Activated CD8-positive, alpha-beta memory T cell treated with anti-CD3 and anti-CD28 coated beads for 48 hours (primary cell): ENCODE measurements at regions not wholly inside any gene's neighbourhood (a gene's known extent, or its start where the extent isn't known, plus 50 kb on each side); places are given as distances from the start of the nearest gene placed in this dataset.
"Not testable (repeated sequence)": the region's sequence is repeated elsewhere in the genome, so short reads cannot be mapped to it uniquely, and the experiment has no call there.

Experiments used
- DNase-seq, 3 experiments: peaks; one replicate each; pipeline ENCODE4 v3.0.0-alpha.2; 2020; ENCODE audit warnings: low read depth in 2 of 3, low spot score in 2 of 3

- no peak for DNase-seq
Measured at GRCh38 chr12:75874441-75874840, 157.1 kb downstream of the PHLDA1 start.

- DNase-seq, result no peak
Measured at GRCh38 chr12:75872762-75873161, 158.8 kb downstream of the PHLDA1 start.

- DNase-seq, result no peak
Measured at GRCh38 chr12:75870878-75871277, 160.7 kb downstream of the PHLDA1 start.

DNA sequence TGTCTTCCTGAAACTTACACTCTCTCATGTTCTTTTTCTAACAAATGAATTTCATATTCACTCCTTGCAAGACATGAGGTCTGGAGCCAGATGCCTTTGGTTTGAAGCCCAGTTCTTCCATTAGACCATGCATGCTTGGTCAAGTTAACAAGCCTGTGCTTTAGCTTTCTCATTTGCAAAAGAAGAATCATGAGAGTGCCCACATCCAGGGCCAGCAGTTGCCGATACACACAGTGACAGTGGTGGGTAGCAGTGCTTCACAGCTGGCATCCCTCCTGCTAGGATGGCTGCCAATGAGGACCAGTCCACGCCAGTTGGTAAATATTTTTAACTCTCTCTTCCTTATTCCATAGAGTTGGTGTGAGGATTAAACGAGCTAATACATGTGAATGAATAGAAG lies 163.1 kb downstream of the PHLDA1 start:
- no peak for DNase-seq

DNA sequence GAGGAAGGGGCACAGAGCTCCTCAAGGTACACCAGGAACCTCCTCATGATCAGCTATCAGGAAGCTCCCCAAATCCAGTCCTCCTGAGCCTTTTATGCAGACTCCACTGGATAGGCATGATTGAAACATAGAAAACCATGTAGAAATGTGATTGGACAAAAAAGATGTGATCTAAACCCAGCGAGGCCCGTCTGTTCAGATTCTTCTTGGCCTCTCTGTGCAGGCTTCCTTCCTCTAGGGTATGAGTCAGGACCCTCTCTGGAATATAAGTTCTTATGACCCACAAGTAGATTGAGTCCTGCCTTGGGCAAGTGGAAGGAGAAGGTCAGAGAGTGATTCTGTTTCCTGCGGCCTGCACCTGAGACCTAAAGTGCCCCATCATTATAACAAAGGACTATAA lies 166.3 kb downstream of the PHLDA1 start:
- no peak for DNase-seq

DNA sequence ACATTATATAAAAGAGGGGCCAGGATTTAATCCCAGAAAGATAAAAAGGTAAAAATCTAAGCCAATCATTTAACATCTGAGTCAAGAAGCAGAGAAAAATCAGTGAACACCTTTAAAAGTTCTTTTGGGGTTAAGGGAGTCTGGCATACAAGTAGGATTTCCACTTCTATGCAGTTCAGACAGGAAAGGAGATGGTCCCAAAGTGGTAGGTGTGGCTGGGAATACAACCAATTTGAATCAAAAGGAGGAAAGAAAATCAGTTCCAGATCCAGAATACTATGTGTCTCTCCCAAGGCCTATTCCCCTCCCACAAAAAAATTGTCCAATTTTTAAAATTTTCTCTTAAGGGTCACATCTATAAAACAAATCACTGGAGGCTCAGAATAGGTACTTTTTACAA lies 167.4 kb downstream of the PHLDA1 start:
- DNase-seq, result no peak

GRCh38 chr12:75863533-75863932 lies 168.0 kb downstream of the PHLDA1 start:
- no peak for DNase-seq

DNA sequence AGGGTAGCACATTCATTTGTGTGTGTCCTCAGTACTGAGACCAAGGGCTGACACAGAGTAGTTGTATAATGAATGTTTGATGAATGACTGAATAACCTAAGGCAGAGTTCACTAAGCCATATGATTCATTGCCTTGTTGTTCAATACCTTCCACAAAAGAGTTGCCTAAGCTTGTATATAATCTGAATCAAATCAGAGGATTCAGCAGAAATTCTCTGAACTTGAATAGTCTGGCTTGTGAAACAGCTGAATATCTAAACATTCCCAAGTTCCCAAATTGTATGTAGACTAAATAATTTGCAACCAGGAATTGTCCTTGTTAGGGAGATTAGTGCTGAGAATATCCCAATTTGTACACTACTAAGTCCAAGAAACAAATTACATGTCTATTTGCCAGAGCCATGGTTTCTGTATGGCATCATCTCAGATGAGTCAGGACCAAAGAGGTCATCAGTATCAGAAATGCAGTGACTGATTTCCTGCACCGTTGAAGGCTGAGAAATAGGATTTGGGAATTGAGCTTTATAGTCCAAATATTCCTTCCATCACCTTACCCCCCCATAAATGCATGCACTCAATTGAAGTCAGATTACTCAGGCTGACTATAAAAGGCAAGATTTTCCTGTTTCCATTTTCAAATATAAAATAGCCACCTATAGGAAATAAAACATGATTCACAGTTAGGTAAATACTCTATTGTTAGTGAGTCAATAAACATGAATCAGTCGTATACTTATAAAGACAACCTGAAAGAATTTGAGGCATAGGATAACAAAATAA lies 168.7 kb downstream of the PHLDA1 start:
- DNase-seq, result no peak

DNA sequence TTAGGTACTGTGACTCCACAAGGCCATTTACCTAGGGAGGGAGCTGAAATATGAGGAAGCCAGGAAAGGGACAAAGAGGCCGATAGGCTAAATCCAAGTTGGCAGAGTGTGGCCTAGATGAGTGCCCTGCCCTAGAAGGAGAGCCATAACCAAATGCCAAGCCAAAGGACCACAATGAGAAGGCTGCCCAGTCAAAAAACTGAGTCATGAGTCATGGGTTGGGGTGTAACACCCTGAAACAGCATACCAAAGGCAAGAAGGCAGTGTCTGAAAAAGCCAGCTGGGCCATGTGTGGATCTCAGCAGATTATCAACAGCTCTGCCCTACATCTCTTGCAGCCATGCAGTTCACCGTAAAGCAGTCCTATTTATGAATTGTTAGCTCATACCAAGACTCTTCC lies 171.7 kb downstream of the PHLDA1 start:
- no peak for DNase-seq

DNA sequence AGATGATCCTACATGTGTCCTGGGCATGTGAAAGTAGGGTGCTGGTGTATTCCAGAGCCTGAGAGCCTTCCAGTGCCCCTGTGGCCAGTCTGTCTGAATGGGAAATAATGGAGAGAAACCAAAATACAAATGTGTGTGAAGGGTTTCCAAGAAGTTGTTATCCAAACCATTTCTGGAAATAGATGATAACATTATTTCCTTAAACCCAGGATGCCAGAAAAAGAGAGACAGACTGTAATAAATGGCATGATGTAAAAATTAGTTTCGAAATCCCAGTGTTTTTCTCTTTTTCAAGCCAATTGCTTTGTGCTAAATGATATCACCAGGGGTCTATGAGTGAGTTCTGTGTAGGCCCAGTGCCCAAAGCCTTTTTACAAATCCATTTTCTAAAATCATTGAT lies 175.3 kb downstream of the PHLDA1 start:
- no peak for DNase-seq

DNA sequence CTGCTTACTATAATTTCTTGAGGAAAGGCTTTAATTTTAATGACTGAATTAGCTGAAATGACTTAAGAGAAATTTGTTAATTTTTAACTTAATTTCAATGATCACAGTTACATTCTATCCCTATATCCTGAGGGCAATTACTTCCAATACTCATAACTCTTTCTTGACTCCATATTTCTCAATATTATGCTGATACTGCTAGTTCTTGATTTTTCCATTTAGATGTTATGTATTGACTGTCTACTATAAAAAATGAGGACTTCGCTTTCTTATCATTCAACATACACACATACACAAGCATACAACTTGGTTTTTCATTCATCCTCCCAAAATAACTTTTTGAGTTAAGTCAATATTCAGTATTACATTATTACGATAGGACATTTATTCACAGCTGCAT lies 176.2 kb downstream of the PHLDA1 start:
- DNase-seq, result no peak

- no peak for DNase-seq
Measured at GRCh38 chr12:75854681-75855309, 176.8 kb downstream of the PHLDA1 start.

DNA sequence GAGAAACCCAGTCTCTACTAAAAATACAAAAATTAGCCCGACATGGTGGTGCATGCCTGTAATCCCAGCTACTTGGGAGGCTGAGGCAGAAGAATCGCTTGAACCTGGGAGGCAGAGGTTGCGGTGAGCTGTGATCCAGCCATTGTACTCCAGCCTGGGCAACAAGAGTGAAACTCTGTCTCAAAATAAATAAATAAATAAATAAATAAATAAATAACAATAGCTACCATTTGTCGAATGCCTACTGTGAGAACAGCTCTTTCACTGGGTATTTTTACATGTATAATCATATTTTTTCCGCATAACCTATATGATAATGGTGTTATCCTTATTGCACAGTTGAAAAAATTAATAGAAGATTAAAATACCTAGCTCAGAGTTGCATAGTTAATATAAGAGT lies 177.4 kb downstream of the PHLDA1 start:
- DNase-seq, result not testable (repeated sequence)

GRCh38 chr12:75853626-75854025 lies 177.9 kb downstream of the PHLDA1 start:
- no peak for DNase-seq

DNA sequence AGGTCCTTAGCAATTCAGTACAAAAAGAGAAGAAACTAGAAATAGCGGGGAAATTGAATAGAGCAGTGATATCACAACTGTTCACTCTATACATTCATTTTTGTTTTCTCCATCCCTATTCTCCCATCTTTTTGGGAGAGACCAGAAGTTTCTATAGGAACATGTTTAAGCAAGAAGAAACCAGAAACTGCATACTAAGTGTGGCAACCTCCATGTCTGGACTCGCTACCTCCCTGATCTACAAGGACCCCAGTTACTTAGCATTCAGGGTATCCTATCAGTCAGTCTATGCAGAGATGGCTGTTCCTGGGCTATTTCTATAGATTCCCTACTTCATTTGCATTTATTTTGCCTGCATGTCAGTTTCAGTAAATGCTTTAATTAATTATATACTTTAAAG lies 178.6 kb downstream of the PHLDA1 start:
- no peak for DNase-seq

DNA sequence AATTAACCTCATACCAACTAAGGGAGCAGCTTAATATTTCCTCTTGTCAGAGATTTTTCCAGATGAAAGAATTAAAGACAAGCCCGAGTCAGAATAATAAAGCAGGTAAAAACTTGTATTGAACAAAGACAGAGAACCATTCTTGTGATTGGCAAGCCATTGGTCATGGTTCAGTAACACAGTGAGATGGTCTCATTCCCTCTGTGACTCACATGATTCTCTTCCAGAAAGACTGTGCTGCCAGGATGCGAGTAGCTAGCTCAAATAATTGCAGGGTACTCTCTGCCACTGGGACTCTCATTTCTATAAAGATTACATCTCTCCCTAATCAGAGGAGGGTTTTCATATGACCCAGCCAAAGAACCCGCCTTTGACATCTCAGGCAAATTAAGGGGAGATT lies 179.4 kb downstream of the PHLDA1 start:
- DNase-seq, result no peak

DNA sequence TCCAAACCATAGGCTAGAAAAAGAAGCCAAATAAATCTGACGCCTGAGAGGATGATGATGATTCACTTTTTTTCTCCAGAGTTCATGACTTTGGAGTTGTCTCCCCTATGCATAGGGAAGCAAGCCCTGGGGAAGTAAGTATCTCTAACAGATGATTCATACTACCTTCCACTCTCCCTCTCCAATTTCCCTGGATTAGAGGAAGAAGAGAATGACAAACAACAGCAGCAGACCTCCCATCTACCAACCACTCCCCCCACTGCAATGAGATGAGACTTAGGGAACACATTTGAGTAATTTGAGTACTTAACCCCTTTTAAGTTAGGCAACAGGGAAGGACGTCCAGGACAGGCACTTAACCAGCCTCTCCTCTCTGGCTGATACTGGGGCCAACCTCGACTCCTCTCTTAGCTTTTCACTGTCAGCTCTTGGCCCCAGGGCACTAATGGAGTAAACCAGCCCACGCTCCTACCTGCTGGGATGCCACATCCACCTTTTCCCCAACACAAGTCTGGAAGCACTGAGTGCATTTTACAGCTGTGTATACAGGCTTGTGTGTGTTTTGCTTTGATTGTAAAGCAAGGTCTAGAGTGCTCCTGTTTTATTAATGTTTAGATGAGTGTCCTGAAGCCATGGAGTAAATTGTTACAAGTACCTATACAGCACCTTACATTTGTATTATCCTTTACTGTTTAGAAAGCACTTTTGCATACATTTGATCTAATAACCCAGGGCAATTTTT lies 180.7 kb downstream of the PHLDA1 start:
- DNase-seq, result no peak

- no peak for DNase-seq
Measured at GRCh38 chr12:75848961-75849360, 182.6 kb downstream of the PHLDA1 start.

- no peak for DNase-seq
Measured at GRCh38 chr12:75848431-75848925, 183.1 kb downstream of the PHLDA1 start.

DNA sequence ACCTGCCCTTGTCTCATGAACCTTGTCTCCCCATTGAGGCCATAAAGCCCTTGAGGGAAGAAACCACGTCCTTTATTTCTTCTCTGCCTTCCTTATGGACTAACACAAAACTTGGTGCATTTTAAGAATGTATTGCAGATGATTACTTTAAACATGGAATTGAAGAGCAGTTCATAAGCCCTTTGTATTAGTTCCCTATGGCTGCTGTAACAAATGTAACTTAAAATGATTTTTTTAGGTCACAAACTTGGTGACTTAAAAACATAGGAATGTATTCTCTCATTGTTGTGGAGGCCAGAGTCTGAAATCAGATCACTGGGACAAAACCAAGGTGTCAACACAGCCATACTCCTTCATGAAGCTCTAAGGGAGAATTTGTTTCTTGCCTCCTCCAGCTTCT lies 185.5 kb downstream of the PHLDA1 start:
- no peak for DNase-seq

DNA sequence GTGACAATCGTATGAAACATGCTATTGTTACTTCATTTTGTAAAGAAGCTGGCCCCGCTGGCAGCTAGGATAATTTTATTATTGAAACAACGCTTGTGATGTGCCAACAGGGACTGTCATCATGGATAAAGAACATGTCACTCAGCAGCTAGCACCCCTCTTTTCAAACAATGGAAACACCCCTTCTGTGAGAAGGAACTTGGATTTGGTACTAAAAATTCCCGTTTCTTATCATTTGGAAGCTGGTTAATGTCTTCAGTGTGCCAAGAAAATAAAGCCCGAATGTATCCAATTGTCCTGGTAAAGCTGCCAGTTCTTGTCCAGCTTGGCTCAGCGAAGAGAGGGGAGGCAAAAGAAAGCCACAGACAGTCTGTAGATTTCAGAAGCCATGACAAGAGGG lies 186.6 kb downstream of the PHLDA1 start:
- DNase-seq, result no peak
